Skeletal muscle tissue (tissue), 3 donors: ENCODE measurements at regions not wholly inside any gene's neighbourhood (a gene's known extent, or its start where the extent isn't known, plus 50 kb on each side); places are given as distances from the start of the nearest gene placed in this dataset.

ENCODE experiments used
- H3K27ac ChIP-seq: one replicate; pipeline ENCODE4 v1.7.0; 2013; ENCODE audit warnings: mild to moderate bottlenecking, low read depth, low read length, inconsistent platforms
- H3K27me3 ChIP-seq, 3 donors: one replicate each; pipeline ENCODE4 v1.7.0; 2013; ENCODE audit warnings: low read length in 3 of 3; ENCODE audit not compliant: control insufficient read depth in 3 of 3, insufficient read depth in 3 of 3
- H3K36me3 ChIP-seq, 3 donors: one replicate each; pipeline ENCODE4 v1.7.0; 2013; ENCODE audit warnings: low read length in 3 of 3; ENCODE audit not compliant: control insufficient read depth in 3 of 3, insufficient read depth in 3 of 3
- H3K4me1 ChIP-seq, 3 donors: one replicate each; pipeline ENCODE4 v1.7.0; 2013; ENCODE audit warnings: low read length in 3 of 3, mild to moderate bottlenecking in 3 of 3; ENCODE audit not compliant: control insufficient read depth in 3 of 3, insufficient read depth in 3 of 3
- H3K4me3 ChIP-seq, 3 donors: one replicate each; pipeline ENCODE4 v1.7.0; 2013; ENCODE audit warnings: low read length in 3 of 3
- H3K9ac ChIP-seq, 3 donors: one replicate each; pipeline ENCODE4 v1.7.0; 2013; ENCODE audit warnings: low read length in 3 of 3, mild to moderate bottlenecking in 3 of 3, moderate library complexity in 2 of 3, low read depth in 1 of 3
- H3K9me3 ChIP-seq, 3 donors: one replicate each; pipeline ENCODE4 v1.7.0; 2013; ENCODE audit warnings: low read length in 3 of 3; ENCODE audit not compliant: control insufficient read depth in 3 of 3
- donor health status: Osteomylitis.

GRCh38 chr12:97767347-97767746, 304.7 kb downstream of the RMST start:
- Histone ChIP-seq H3K27ac (no peak overlapping the region), H3K9me3 (peaks cover 0 to 4% (median 0%) of the 10 kb centered on the region in 3 donors), H3K9ac (no peak overlapping the region), H3K4me1 (no peaks in the 10 kb centered on the region), H3K36me3 (no peaks in the 10 kb centered on the region), H3K27me3 (no peaks in the 10 kb centered on the region), H3K4me3 (no peak overlapping the region)

- H3K9ac ChIP-seq = no peak overlapping the region
- no peaks in the 10 kb centered on the region for H3K36me3 ChIP-seq
- H3K9me3 ChIP-seq = no peaks in the 10 kb centered on the region
- H3K27me3 ChIP-seq = no peaks in the 10 kb centered on the region
- H3K27ac ChIP-seq = no peak overlapping the region
- no peaks in the 10 kb centered on the region for H3K4me1 ChIP-seq
- H3K4me3 ChIP-seq = no peak overlapping the region
Measured at GRCh38 chr12:97778111-97778510, 315.5 kb downstream of the RMST start.

- Histone ChIP-seq H3K27ac (no peak overlapping the region), H3K4me3 (no peak overlapping the region), H3K4me1 (no peaks in the 10 kb centered on the region), H3K27me3 (no peaks in the 10 kb centered on the region), H3K9ac (no peak overlapping the region), H3K36me3 (no peaks in the 10 kb centered on the region), H3K9me3 (no peaks in the 10 kb centered on the region)
Measured at GRCh38 chr12:97781342-97781741, 318.7 kb downstream of the RMST start.

GRCh38 chr12:97784904-97785303, 322.3 kb downstream of the RMST start:
- Histone ChIP-seq H3K4me3 (no peak overlapping the region), H3K36me3 (no peaks in the 10 kb centered on the region), H3K4me1 (no peaks in the 10 kb centered on the region), H3K27me3 (no peaks in the 10 kb centered on the region), H3K27ac (no peak overlapping the region), H3K9ac (no peak overlapping the region), H3K9me3 (no peaks in the 10 kb centered on the region)

GRCh38 chr12:97790281-97790680, 327.7 kb downstream of the RMST start:
- Histone ChIP-seq H3K27ac (no peak overlapping the region), H3K9ac (no peak overlapping the region), H3K4me1 (no peaks in the 10 kb centered on the region), H3K36me3 (no peaks in the 10 kb centered on the region), H3K27me3 (no peaks in the 10 kb centered on the region), H3K9me3 (peaks cover 0 to 3% (median 0%) of the 10 kb centered on the region in 3 donors), H3K4me3 (no peak overlapping the region)

- Histone ChIP-seq H3K36me3 (no peaks in the 10 kb centered on the region), H3K4me3 (no peak overlapping the region), H3K4me1 (no peaks in the 10 kb centered on the region), H3K9me3 (peaks cover 0 to 3% (median 0%) of the 10 kb centered on the region in 3 donors), H3K27ac (no peak overlapping the region), H3K27me3 (no peaks in the 10 kb centered on the region), H3K9ac (no peak overlapping the region)
Measured at GRCh38 chr12:97797473-97797872, 334.9 kb downstream of the RMST start.

GRCh38 chr12:97800561-97800960, 338.0 kb downstream of the RMST start:
- no peak overlapping the region for H3K27ac ChIP-seq
- H3K4me3 ChIP-seq = no peak overlapping the region
- H3K27me3 ChIP-seq = no peaks in the 10 kb centered on the region
- H3K4me1 ChIP-seq = no peaks in the 10 kb centered on the region
- no peaks in the 10 kb centered on the region for H3K9me3 ChIP-seq
- H3K36me3 ChIP-seq = no peaks in the 10 kb centered on the region
- H3K9ac ChIP-seq = no peak overlapping the region

- Histone ChIP-seq H3K4me1 (no peaks in the 10 kb centered on the region), H3K9ac (no peak overlapping the region)
Measured at GRCh38 chr12:97801471-97802059, 339.0 kb downstream of the RMST start.

GRCh38 chr12:97805146-97805545, 342.5 kb downstream of the RMST start:
- Histone ChIP-seq H3K4me3 (no peak overlapping the region), H3K27ac (no peak overlapping the region), H3K27me3 (no peaks in the 10 kb centered on the region), H3K9me3 (no peaks in the 10 kb centered on the region), H3K36me3 (no peaks in the 10 kb centered on the region), H3K4me1 (no peaks in the 10 kb centered on the region), H3K9ac (no peak overlapping the region)

More at GRCh38 chr12:97801471-97802059, 339.0 kb downstream of the RMST start:
- Histone ChIP-seq H3K4me3 (no peak overlapping the region), H3K9me3 (no peaks in the 10 kb centered on the region), H3K36me3 (no peaks in the 10 kb centered on the region), H3K27ac (no peak overlapping the region), H3K27me3 (no peaks in the 10 kb centered on the region)

- H3K36me3 ChIP-seq = no peaks in the 10 kb centered on the region
- no peaks in the 10 kb centered on the region for H3K4me1 ChIP-seq
- H3K9ac ChIP-seq = no peak overlapping the region
- no peak overlapping the region for H3K27ac ChIP-seq
- H3K4me3 ChIP-seq = no peak overlapping the region
- H3K9me3 ChIP-seq = no peaks in the 10 kb centered on the region
- H3K27me3 ChIP-seq = no peaks in the 10 kb centered on the region
Measured at GRCh38 chr12:97813301-97813700, 350.7 kb downstream of the RMST start.
